Spleen (tissue), 7 donors: ENCODE measurements at regions not wholly inside any gene's neighbourhood (a gene's known extent, or its start where the extent isn't known, plus 50 kb on each side); places are given as distances from the start of the nearest gene placed in this dataset.

ENCODE experiments used
- CTCF ChIP-seq, 11 experiments: fragments of 200-600 bp in 7 of 11; fragments of 450-650 bp in 4 of 11; sonication (generic) in 4 of 11; IDR thresholded peaks in 8 of 11; conservative IDR thresholded peaks in 3 of 11; 1 replicate in 7 of 11; 2 replicates in 4 of 11; pipeline versions ENCODE4 v1.4.0 to v1.8.0; 2016 to 2021; ENCODE audit warnings: antibody characterized with exemption in 11 of 11, inconsistent platforms in 4 of 11, mild to moderate bottlenecking in 1 of 11
- POLR2A ChIP-seq, 3 donors: fragments of 450-650 bp; IDR thresholded peaks; one replicate each; pipeline ENCODE4 v1.5.1; 2017; ENCODE audit warnings: antibody characterized with exemption in 3 of 3, mild to moderate bottlenecking in 1 of 3
- POLR2AphosphoS5 ChIP-seq, 3 donors: sonication (generic); formaldehyde crosslinking; IDR thresholded peaks; one replicate each; pipeline ENCODE4 v1.5.1; 2017; ENCODE audit warnings: antibody characterized with exemption in 3 of 3
- donor health status: DM: no; HTN: no; CAD: no; lungs with moderate emphysema.
- donor health status: DM: no; HTN: no; CAD: no.
- donor health status: DM: no; HTN: no; CAD: no.

- TF ChIP-seq POLR2AphosphoS5 (IDR thresholded peaks at IDR 0.05) (no peak), CTCF (IDR thresholded peaks at IDR 0.05 in 8 of 11, conservative IDR thresholded peaks at IDR 0.05 in 3 of 11) (no peak), POLR2A (IDR thresholded peaks at IDR 0.05) (no peak)
These were observed 200.0 kb downstream of the TSN start for GRCh38 chr2:121955426-121955825.
